Thyroid gland (tissue), 4 donors: ENCODE measurements at regions not wholly inside any gene's neighbourhood (a gene's known extent, or its start where the extent isn't known, plus 50 kb on each side); places are given as distances from the start of the nearest gene placed in this dataset.
A peak's percentile ranks its signal among the peaks of the same experiment; 100 is the strongest.

ENCODE experiments used
- DNase-seq, 2 donors: peaks; one replicate each; pipeline ENCODE4 v3.0.0-alpha.2; 2019
- H3K27ac ChIP-seq, 3 donors: fragments of 200-600 bp; sonication (generic); 1 replicate in 2 of 3; 2 replicates in 1 of 3; pipeline ENCODE4 v1.5.1; 2016 to 2019; ENCODE audit warnings: mild to moderate bottlenecking in 1 of 3, moderate library complexity in 1 of 3
- H3K27me3 ChIP-seq: fragments of 200-600 bp; sonication (generic); one replicate; pipeline ENCODE4 v1.5.1; 2019
- H3K36me3 ChIP-seq, 2 donors: fragments of 200-600 bp; sonication (generic); one replicate each; pipeline ENCODE4 v1.5.1; 2016 to 2019
- H3K4me1 ChIP-seq, 2 donors: fragments of 200-600 bp; sonication (generic); one replicate each; pipeline ENCODE4 v1.5.1; 2017 to 2019
- H3K4me3 ChIP-seq, 3 donors: fragments of 200-600 bp; sonication (generic); replicated peaks in 1 of 3; 1 replicate in 2 of 3; 2 replicates in 1 of 3; pipeline ENCODE4 v1.5.1; 2016; ENCODE audit warnings: mild to moderate bottlenecking in 1 of 3
- H3K9me3 ChIP-seq: fragments of 200-600 bp; sonication (generic); one replicate; pipeline ENCODE4 v1.5.1; 2017
- CTCF ChIP-seq, 6 experiments: fragments of 200-600 bp in 3 of 6; fragments of 450-650 bp in 3 of 6; sonication (generic) in 3 of 6; IDR thresholded peaks; one replicate each; pipeline ENCODE4 v1.5.1; 2016 to 2019; ENCODE audit warnings: antibody characterized with exemption in 6 of 6, mild to moderate bottlenecking in 2 of 6, inconsistent platforms in 1 of 6, moderate library complexity in 1 of 6
- POLR2A ChIP-seq, 2 donors: fragments of 450-650 bp; IDR thresholded peaks; one replicate each; pipeline ENCODE4 v1.6.1; 2017; ENCODE audit warnings: antibody characterized with exemption in 2 of 2, mild to moderate bottlenecking in 2 of 2, moderate library complexity in 1 of 2
- WGBS, 2 donors: methylation state at CpG; one replicate each; pipeline ENCODE4 v1.1.5; 2017; 5-methylcytosine and 5-hydroxymethylcytosine counted together
- intact Hi-C: fragments of 100-400 bp; cut with DNase I; formaldehyde crosslinking; loops from one replicate; pipeline ENCODE4 v1.15.1; 2023

- Histone ChIP-seq H3K36me3 (no peaks in the 10 kb centered on the region), H3K9me3 (no peaks in the 10 kb centered on the region), H3K4me1 (peaks cover 24 to 30% of the 10 kb centered on the region in 2 donors), H3K27me3 (no peaks in the 10 kb centered on the region), H3K27ac (no peak overlapping the region), H3K4me3 (no peak overlapping the region)
- 88 to 89% methylated on average over 4 of the region's 4 CpGs for WGBS, 2 donors
- DNase-seq = no peak
- TF ChIP-seq POLR2A (IDR thresholded peaks at IDR 0.05) (no peak), CTCF (IDR thresholded peaks at IDR 0.05) (no peak)
- intact Hi-C loops = no loop called here
Observed at GRCh38 chr3:193862843-193863242, 269.8 kb downstream of the OPA1 start.

GRCh38 chr3:193863657-193864357, 270.8 kb downstream of the OPA1 start:
- Histone ChIP-seq H3K36me3 (no peaks in the 10 kb centered on the region), H3K9me3 (no peaks in the 10 kb centered on the region), H3K27ac (peak overlapping the region in 1 of 3 donors; percentile 17), H3K27me3 (no peaks in the 10 kb centered on the region), H3K4me1 (peaks cover 24 to 33% of the 10 kb centered on the region in 2 donors), H3K4me3 (no peak overlapping the region)
- intact Hi-C loops = no loop called here
- 78 to 79% methylated on average over 9 of the region's 9 CpGs for WGBS, 2 donors
- TF ChIP-seq POLR2A (IDR thresholded peaks at IDR 0.05) (no peak), CTCF (IDR thresholded peaks at IDR 0.05) (no peak)
- peak; percentile 40 to 59 for DNase-seq

- intact Hi-C loops = no loop called here
- Histone ChIP-seq H3K36me3 (no peaks in the 10 kb centered on the region), H3K27me3 (no peaks in the 10 kb centered on the region), H3K9me3 (no peaks in the 10 kb centered on the region), H3K4me3 (no peak overlapping the region), H3K4me1 (peaks cover 34% of the 10 kb centered on the region in 2 donors), H3K27ac (peak overlapping the region in 1 of 3 donors; percentile 76)
- DNase-seq = no peak
- WGBS, 2 donors = 96% methylated on average over 1 of the region's 1 CpG
- no peak for TF ChIP-seq POLR2A (IDR thresholded peaks at IDR 0.05)
- no peak for TF ChIP-seq CTCF (IDR thresholded peaks at IDR 0.05)
Observed at GRCh38 chr3:193865339-193865738, 270.6 kb upstream of the HES1 start.

GRCh38 chr3:193865896-193866480, 270.0 kb upstream of the HES1 start:
- Histone ChIP-seq H3K4me1 (peaks cover 34% of the 10 kb centered on the region in 2 donors), H3K27me3 (no peaks in the 10 kb centered on the region), H3K36me3 (no peaks in the 10 kb centered on the region), H3K27ac (peak overlapping the region in 2 of 3 donors; percentile 56 to 76), H3K9me3 (no peaks in the 10 kb centered on the region), H3K4me3 (no peak overlapping the region)
- no peak for TF ChIP-seq CTCF (IDR thresholded peaks at IDR 0.05)
- TF ChIP-seq POLR2A (IDR thresholded peaks at IDR 0.05) = no peak
- no peak for DNase-seq
- 60 to 65% methylated on average over 4 of the region's 4 CpGs for WGBS, 2 donors
- intact Hi-C loops = no loop called here

GRCh38 chr3:193868590-193868989, 267.4 kb upstream of the HES1 start:
- DNase-seq = peak; percentile 44 to 55
- WGBS, 2 donors = 54 to 73% methylated on average over 7 of the region's 7 CpGs
- Histone ChIP-seq H3K4me1 (peaks cover 31 to 41% of the 10 kb centered on the region in 2 donors), H3K27ac (no peak overlapping the region), H3K9me3 (no peaks in the 10 kb centered on the region), H3K36me3 (no peaks in the 10 kb centered on the region), H3K27me3 (no peaks in the 10 kb centered on the region), H3K4me3 (no peak overlapping the region)
- intact Hi-C loops = no loop called here
- TF ChIP-seq POLR2A (IDR thresholded peaks at IDR 0.05) = no peak
